LoVo (cell line): ENCODE measurements at regions not wholly inside any gene's neighbourhood (a gene's known extent, or its start where the extent isn't known, plus 50 kb on each side); places are given as distances from the start of the nearest gene placed in this dataset.

Source experiments
- DNase-seq: peaks from one replicate; pipeline ENCODE4 v3.0.0-alpha.2; 2016; ENCODE audit warnings: low spot score

DNA sequence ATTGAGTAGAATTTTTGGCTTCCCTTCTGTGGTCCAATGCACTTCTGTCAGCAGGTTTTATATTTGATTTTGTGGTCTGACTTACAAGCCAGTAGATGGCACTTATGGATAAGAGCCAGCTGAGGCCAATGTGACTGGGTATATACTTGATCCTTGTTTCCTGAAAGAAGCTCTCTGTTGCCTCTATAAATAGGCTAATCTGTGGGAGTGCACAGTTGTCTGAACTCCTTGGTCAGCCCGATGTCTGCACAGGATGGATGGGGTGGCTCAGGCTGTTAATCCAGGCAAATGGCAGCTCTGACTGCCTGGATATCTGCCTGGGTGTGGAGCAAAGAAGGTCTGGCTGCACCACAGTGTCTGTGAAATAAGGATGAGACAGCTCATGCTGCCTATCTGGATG, 1183.7 kb upstream of the PRMT6 start:
- DNase-seq: no peak

GRCh38 chr1:105874621-105875020, 1181.9 kb upstream of the PRMT6 start:
- no peak for DNase-seq

DNA sequence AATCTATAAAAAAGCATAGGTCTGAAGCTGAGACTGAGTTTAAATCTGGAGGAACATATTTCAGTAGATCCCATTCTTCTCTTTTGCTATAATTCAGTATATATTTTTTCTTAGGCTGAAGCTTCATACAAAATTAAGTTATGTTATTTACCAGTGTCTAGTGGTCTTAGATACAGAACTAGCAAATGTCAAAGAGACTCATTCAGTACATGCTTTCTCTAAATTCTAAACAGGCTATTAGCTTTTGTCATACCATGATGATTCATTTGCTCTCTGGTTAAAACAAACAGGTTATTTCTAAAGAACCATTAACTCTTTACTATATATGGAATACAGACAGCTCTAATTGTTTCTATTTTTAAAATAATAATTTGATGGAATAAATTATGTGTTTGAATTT, 1170.2 kb upstream of the PRMT6 start:
- no peak for DNase-seq

GRCh38 chr1:105891308-105891707, 1165.2 kb upstream of the PRMT6 start:
- no peak for DNase-seq

- DNase-seq: no peak
These were observed 1162.5 kb upstream of the PRMT6 start for GRCh38 chr1:105894006-105894405.

GRCh38 chr1:105909811-105910210, 1146.7 kb upstream of the PRMT6 start:
- DNase-seq: no peak

DNA sequence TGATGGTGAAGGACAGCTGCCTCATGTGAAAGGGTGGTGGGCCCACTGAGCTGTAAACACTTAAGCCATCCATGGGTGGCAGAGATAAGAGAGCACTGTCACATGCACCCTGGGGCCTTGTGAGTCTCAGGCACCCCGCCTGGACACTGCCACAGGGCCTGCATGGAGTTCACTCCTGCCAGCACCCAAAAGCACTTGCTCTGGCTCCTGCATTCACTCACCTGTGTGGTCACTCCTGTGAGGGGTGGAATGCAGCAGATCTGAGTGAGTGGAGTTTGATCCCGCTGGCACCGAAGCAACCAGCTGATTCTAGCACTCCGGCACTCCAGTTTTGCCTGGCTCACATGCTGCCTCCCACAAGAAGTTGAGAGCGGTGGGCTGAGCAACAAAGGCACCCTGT, 1142.1 kb upstream of the PRMT6 start:
- no peak for DNase-seq

- no peak for DNase-seq
These were observed 1121.7 kb upstream of the PRMT6 start for GRCh38 chr1:105934806-105935205.

DNA sequence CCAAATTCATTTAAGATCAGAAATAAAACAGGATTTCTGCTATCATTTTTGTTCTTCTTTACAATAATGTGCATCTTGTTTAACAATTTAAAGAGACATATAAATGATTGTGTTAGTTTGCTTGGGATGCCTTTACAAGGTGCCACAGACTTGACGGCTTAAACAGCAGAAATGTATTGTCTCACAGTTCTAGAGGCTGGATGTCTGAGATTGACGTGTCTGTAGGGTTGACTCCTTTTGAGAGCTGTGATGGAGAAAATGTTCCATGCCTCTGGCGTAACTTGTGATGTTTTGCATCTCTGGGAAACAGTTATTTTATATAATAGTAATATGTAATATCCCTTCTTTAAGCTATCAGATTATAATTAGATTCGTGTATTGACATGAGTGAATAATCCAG, 1091.6 kb upstream of the PRMT6 start:
- no peak for DNase-seq

GRCh38 chr1:105997516-105997915, 1059.0 kb upstream of the PRMT6 start:
- no peak for DNase-seq

DNA sequence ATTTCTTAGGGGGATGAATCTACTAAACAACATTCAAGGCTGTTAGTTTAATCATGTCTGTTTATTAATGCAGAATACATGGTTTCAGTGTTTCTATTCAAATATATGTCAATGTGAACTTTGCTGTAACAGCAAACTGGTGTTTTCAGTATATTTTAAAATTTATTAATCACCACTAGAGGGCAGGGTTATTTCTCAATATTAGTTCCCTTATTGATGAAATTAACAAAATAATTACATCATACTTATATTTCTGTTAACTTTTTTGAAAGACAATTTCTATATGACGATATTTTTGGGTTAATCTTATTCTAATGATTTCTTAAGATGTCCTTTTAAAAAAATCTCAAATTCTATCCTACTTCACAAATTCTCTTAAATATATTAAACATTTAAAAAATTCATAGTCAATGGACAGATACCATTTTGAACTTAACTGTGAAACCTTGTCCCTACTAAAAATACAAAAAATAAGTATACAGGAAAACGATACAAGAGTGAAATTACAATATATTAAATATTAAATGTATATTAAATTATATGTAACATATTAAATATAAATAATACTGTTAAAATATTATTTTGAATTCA, 1034.1 kb upstream of the PRMT6 start:
- no peak for DNase-seq

GRCh38 chr1:106027871-106028270, 1028.6 kb upstream of the PRMT6 start:
- DNase-seq: no peak

- no peak for DNase-seq
These were observed 1018.9 kb upstream of the PRMT6 start for GRCh38 chr1:106037526-106037925.

GRCh38 chr1:106038260-106038659, 1018.2 kb upstream of the PRMT6 start:
- no peak for DNase-seq

- DNase-seq: no peak
These were observed 1012.5 kb upstream of the PRMT6 start for GRCh38 chr1:106043971-106044370.

DNA sequence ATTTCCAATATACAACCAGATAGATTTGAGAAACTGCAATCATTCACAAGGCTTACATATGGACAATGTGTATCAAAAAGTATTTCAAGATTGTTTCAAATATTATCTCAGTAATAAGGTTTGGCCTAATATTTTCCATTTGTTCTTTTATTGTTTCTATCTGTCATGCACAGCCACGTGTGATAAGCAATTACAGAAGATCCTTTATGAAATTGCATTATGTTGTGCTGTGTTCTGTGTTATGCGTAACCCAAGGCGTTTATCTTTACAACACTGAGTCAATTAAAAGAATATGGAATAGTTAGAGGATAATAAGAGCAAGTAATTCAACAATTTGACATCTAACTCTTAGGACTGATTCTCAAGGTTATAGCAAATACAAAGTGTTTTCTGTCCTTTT, 1009.3 kb upstream of the PRMT6 start:
- no peak for DNase-seq

- DNase-seq: no peak
These were observed 1006.9 kb upstream of the PRMT6 start for GRCh38 chr1:106049595-106049994.

- no peak for DNase-seq
These were observed 1000.6 kb upstream of the PRMT6 start for GRCh38 chr1:106055855-106056254.

DNA sequence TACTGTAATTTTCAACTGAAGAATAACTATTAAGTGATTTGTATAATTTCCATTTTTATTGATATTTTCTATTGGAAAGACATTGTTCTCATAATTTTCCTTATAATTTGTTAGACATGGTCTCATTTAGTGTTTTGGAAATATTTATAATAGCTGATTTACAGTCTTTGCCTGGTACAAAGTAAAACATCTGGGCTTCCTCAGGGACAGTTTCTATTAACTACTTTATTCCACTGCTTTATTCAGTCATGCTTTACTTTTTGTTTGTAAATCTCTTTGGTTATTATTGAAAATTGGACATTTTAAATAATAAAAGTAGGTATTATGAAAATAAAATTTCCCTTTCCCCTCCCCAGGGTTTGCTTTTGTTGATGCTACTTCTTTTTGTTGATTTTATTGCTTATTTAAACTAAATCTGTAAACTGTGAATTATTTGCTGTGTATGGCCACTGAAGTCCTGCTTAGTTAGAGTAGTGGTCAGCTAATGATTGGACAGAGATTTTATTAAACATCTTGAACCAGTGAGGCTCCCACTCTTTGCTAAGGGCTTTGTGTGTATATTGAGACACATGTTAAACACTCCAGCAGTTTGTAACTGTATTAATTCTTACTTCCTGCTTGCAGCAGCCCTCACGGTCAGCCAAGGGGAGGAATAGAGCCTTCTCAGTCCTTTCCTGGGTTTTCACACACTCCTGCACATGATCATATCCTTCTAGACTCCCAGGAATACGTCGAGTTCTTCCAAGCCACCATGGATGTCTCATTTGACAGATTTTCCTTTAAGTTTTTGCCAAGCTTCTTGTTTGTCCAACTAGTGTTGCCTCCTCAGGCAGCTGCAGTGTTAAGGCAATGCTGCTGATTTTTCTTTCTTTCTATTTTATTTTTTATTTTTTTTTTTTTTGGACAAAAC, 994.6 kb upstream of the PRMT6 start:
- DNase-seq: no peak

DNA sequence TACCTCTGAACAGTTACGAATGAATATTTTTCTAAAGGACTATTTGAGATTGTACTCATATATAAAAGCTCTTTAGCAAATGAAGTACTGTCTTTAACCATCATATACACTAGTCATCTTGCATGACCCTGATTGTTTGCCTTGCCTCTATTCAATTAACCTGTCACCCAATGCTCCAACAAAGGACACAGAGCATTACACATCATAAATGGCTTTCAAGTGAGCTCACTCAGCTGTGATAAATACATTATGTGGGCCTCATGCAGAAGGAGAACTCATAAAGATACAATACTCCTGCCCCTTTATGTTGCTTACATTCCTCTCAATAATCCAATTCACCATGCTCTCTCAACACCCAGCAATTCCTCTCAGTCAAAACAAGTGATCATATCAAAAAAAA, 993.0 kb upstream of the PRMT6 start:
- DNase-seq: no peak

- DNase-seq: no peak
These were observed 983.4 kb upstream of the PRMT6 start for GRCh38 chr1:106072909-106073600.

DNA sequence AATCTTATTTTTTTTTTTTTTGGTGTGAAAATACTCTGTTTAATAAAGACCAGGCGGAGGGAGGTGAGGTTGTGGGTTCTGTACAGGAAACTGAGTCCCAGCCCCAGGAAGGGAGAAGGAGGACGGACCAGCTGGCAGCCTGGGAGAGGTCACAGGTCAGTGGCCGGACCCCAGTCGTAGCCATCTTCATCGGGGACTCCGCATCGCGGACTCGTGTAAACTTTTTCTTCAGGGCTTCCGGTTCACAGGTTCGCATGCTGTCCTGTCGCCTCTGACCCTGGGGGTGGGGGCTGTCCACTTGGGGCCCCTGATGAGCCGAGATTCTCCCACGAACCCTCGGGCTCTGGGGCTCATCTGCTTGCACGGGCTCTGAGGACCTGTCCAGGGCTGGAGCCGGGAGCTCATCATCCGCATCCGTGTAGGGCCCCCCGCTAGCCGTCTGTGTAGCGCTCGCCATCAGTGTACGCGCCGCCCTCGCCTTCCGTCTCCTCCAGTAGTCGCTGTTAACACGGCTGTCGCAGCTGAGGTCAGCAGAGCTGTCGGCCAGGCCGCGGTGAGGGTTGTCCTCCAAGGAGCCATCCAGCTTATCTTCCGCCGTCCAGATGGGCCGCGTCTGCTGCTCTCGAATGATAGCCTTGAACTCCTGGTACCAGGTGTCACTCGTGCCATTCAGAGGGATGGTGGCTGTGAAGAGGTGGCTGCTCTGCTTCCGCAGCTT, 975.7 kb upstream of the PRMT6 start:
- DNase-seq: no peak
